HepG2 (cell line): ENCODE measurements at regions not wholly inside any gene's neighbourhood (a gene's known extent, or its start where the extent isn't known, plus 50 kb on each side); places are given as distances from the start of the nearest gene placed in this dataset.

Experiments used
- AGO2 ChIP-seq: fragments of 200-400 bp; formaldehyde crosslinking; optimal IDR thresholded peaks from 2 replicates; pipeline ENCODE3; 2017; ENCODE audit warnings: mild to moderate bottlenecking, low read depth, low read length, moderate library complexity
- AHR ChIP-seq: IDR thresholded peaks from 2 replicates; pipeline ENCODE4 v1.6.1; 2018; ENCODE audit warnings: missing genetic modification reagents, missing compliant biosample characterization
- ATM ChIP-seq: fragments of 450-650 bp; IDR thresholded peaks from 2 replicates; pipeline ENCODE4 v1.7.1; 2017; ENCODE audit warnings: mild to moderate bottlenecking, borderline replicate concordance
- ATRX ChIP-seq: sonication (generic); formaldehyde crosslinking; IDR thresholded peaks from 2 replicates; pipeline ENCODE4 v1.4.0; 2020; ENCODE audit warnings: missing genetic modification reagents, borderline replicate concordance
- CEBPG ChIP-seq: IDR thresholded peaks from 2 replicates; pipeline ENCODE4 v1.6.1; 2016
- DR1 ChIP-seq: sonication (generic); formaldehyde crosslinking; IDR thresholded peaks from 2 replicates; pipeline ENCODE4 v1.8.0; 2021; ENCODE audit warnings: mild to moderate bottlenecking, missing genetic modification reagents, inconsistent platforms
- ETV6 ChIP-seq: sonication (generic); formaldehyde crosslinking; conservative IDR thresholded peaks from 2 replicates; pipeline ENCODE4 v1.4.0; 2020; ENCODE audit warnings: missing genetic modification reagents
- GABPB1 ChIP-seq: IDR thresholded peaks from 2 replicates; pipeline ENCODE4 v1.6.1; 2016; ENCODE audit warnings: mild to moderate bottlenecking, missing genetic modification reagents, moderate library complexity, missing compliant biosample characterization
- KDM3A ChIP-seq: IDR thresholded peaks from 2 replicates; pipeline ENCODE4 v1.6.1; 2018; ENCODE audit warnings: low read depth, missing compliant biosample characterization
- MAZ ChIP-seq, 2 experiments: sonication (generic) in 1 of 2; formaldehyde crosslinking in 1 of 2; IDR thresholded peaks; 2 replicates each; pipeline versions ENCODE4 v1.5.0 to v1.6.1; 2012 to 2020; ENCODE audit warnings: low read depth in 2 of 2, mild to moderate bottlenecking in 2 of 2, borderline replicate concordance in 1 of 2, improper control_type of control experiment in 1 of 2, low read length in 1 of 2, missing genetic modification reagents in 1 of 2, moderate library complexity in 1 of 2
- MIXL1 ChIP-seq: IDR thresholded peaks from 2 replicates; pipeline ENCODE4 v1.6.1; 2016
- MXI1 ChIP-seq: IDR thresholded peaks from 3 replicates; pipeline ENCODE4 v1.6.1; 2012; ENCODE audit warnings: low read depth, low read length, inconsistent platforms, borderline replicate concordance
- NR2F6 ChIP-seq, 2 experiments: IDR thresholded peaks; 2 replicates each; pipeline ENCODE4 v1.6.1; 2016; ENCODE audit warnings: antibody characterized with exemption in 1 of 2, mild to moderate bottlenecking in 1 of 2
- NRL ChIP-seq: sonication (generic); formaldehyde crosslinking; IDR thresholded peaks from 2 replicates; pipeline ENCODE4 v1.5.0; 2020; ENCODE audit warnings: missing genetic modification reagents, mild to moderate bottlenecking, moderate library complexity, borderline replicate concordance
- POGZ ChIP-seq: sonication (generic); formaldehyde crosslinking; IDR thresholded peaks from 2 replicates; pipeline ENCODE4 v1.4.0; 2020; ENCODE audit warnings: mild to moderate bottlenecking, missing genetic modification reagents
- RCOR2 ChIP-seq: IDR thresholded peaks from 2 replicates; pipeline ENCODE4 v1.6.1; 2016; ENCODE audit warnings: missing biosample characterization, missing genetic modification reagents
- RELA ChIP-seq: sonication (generic); formaldehyde crosslinking; IDR thresholded peaks from 2 replicates; pipeline ENCODE4 v1.4.0; 2020; ENCODE audit warnings: missing genetic modification reagents
- RNF2 ChIP-seq: fragments of 450-650 bp; conservative IDR thresholded peaks from 2 replicates; pipeline ENCODE4 v1.6.1; 2016; ENCODE audit warnings: low read depth
- SMAD1 ChIP-seq: sonication (generic); formaldehyde crosslinking; IDR thresholded peaks from 2 replicates; pipeline ENCODE4 v1.4.0; 2020; ENCODE audit warnings: missing genetic modification reagents, low read depth, mild to moderate bottlenecking, borderline replicate concordance
- SMC3 ChIP-seq: IDR thresholded peaks from 2 replicates; pipeline ENCODE4 v1.6.1; 2011; ENCODE audit warnings: low read length, improper control_type of control experiment
- XRCC5 ChIP-seq: fragments of 200-400 bp; formaldehyde crosslinking; optimal IDR thresholded peaks from 2 replicates; pipeline ENCODE3; 2017; ENCODE audit warnings: mild to moderate bottlenecking, low read length
- YY1 ChIP-seq: IDR thresholded peaks from 2 replicates; pipeline ENCODE4 v1.6.1; 2011; ENCODE audit warnings: low read length, low read depth, moderate library complexity, mild to moderate bottlenecking; ENCODE audit not compliant: insufficient read depth, insufficient replicate concordance
- ZBTB21 ChIP-seq: sonication (generic); formaldehyde crosslinking; IDR thresholded peaks from 2 replicates; pipeline ENCODE4 v1.4.0; 2020; ENCODE audit warnings: missing genetic modification reagents
- ZC3H4 ChIP-seq: sonication (generic); formaldehyde crosslinking; IDR thresholded peaks from 2 replicates; pipeline ENCODE4 v1.4.0; 2020; ENCODE audit warnings: missing genetic modification reagents, borderline replicate concordance
- ZFYVE20 ChIP-seq: sonication (generic); formaldehyde crosslinking; IDR thresholded peaks from 2 replicates; pipeline ENCODE4 v1.8.0; 2023; ENCODE audit warnings: low read depth, mild to moderate bottlenecking, moderate library complexity, missing genetic modification reagents, borderline replicate concordance
- ZNF101 ChIP-seq: sonication (generic); formaldehyde crosslinking; IDR thresholded peaks from 2 replicates; pipeline ENCODE4 v1.4.0; 2020; ENCODE audit warnings: mild to moderate bottlenecking, low read depth, missing genetic modification reagents, borderline replicate concordance
- ZNF225 ChIP-seq: sonication (generic); formaldehyde crosslinking; IDR thresholded peaks from 2 replicates; pipeline ENCODE4 v1.4.0; 2020; ENCODE audit warnings: mild to moderate bottlenecking, missing genetic modification reagents
- ZNF782 ChIP-seq: sonication (generic); formaldehyde crosslinking; IDR thresholded peaks from 2 replicates; pipeline ENCODE4 v1.4.0; 2020; ENCODE audit warnings: missing genetic modification reagents, mild to moderate bottlenecking, borderline replicate concordance
- TF ChIP-seq, protein P1 (sequence below): sonication (generic); formaldehyde crosslinking; IDR thresholded peaks from 2 replicates; pipeline ENCODE4 v1.5.1; 2020; ENCODE audit warnings: missing genetic modification reagents, mild to moderate bottlenecking, borderline replicate concordance
- TF ChIP-seq, protein P2 (sequence below): sonication (generic); formaldehyde crosslinking; IDR thresholded peaks from 2 replicates; pipeline ENCODE4 v1.4.0; 2020; ENCODE audit warnings: missing genetic modification reagents, borderline replicate concordance

DNA sequence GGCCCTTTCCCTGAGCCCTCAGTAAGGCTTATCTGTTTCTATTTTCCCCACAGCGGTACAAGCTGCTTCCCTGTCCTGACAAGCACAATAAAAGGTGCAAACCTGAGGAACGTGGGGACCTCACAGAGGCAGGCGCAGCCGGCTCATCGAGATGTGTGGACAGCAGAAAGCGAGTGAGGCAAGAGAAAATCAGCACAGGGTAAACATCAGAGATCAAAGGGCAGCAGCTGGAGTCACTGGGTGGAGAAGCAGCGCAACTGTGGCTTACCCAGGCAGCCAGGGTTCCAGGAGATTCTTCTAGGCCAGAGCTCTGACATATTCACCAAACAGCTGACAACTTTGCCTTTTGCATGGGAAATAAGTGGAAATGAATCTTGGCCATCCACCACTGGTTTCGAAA is 212.6 kb downstream of the WDR11 start (continued):
- TF ChIP-seq ZNF101: no peak
- no peak for TF ChIP-seq SMC3
- TF ChIP-seq ZFYVE20: no peak
- TF ChIP-seq ATRX (CRISPR knock-in tag): no peak
- no peak for TF ChIP-seq ETV6 (CRISPR knock-in tag)
- no peak for TF ChIP-seq RELA (CRISPR knock-in tag)
- TF ChIP-seq GABPB1 (CRISPR knock-in tag): no peak
- TF ChIP-seq, protein P1, sequence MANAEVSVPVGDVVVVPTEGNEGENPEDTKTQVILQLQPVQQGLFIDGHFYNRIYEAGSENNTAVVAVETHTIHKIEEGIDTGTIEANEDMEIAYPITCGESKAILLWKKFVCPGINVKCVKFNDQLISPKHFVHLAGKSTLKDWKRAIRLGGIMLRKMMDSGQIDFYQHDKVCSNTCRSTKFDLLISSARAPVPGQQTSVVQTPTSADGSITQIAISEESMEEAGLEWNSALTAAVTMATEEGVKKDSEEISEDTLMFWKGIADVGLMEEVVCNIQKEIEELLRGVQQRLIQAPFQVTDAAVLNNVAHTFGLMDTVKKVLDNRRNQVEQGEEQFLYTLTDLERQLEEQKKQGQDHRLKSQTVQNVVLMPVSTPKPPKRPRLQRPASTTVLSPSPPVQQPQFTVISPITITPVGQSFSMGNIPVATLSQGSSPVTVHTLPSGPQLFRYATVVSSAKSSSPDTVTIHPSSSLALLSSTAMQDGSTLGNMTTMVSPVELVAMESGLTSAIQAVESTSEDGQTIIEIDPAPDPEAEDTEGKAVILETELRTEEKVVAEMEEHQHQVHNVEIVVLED (CRISPR knock-in tag): no peak
- no peak for TF ChIP-seq MAZ (IDR thresholded peaks at IDR 0.05; ENCODE audit: borderline replicate concordance, low read depth, low read length)
- 0 out of 2 replicates have a peak, but pooled peaks have one; percentile 16 for TF ChIP-seq MAZ (CRISPR knock-in tag; IDR thresholded peaks at IDR 0.05; ENCODE audit: low read depth)
- peak; percentile 92 for TF ChIP-seq NR2F6 (IDR thresholded peaks at IDR 0.05)
- peak; percentile 96 for TF ChIP-seq NR2F6 (CRISPR knock-in tag; IDR thresholded peaks at IDR 0.05)
- TF ChIP-seq NRL (CRISPR knock-in tag): no peak
- TF ChIP-seq XRCC5: peak; percentile 63
- TF ChIP-seq, protein P2, sequence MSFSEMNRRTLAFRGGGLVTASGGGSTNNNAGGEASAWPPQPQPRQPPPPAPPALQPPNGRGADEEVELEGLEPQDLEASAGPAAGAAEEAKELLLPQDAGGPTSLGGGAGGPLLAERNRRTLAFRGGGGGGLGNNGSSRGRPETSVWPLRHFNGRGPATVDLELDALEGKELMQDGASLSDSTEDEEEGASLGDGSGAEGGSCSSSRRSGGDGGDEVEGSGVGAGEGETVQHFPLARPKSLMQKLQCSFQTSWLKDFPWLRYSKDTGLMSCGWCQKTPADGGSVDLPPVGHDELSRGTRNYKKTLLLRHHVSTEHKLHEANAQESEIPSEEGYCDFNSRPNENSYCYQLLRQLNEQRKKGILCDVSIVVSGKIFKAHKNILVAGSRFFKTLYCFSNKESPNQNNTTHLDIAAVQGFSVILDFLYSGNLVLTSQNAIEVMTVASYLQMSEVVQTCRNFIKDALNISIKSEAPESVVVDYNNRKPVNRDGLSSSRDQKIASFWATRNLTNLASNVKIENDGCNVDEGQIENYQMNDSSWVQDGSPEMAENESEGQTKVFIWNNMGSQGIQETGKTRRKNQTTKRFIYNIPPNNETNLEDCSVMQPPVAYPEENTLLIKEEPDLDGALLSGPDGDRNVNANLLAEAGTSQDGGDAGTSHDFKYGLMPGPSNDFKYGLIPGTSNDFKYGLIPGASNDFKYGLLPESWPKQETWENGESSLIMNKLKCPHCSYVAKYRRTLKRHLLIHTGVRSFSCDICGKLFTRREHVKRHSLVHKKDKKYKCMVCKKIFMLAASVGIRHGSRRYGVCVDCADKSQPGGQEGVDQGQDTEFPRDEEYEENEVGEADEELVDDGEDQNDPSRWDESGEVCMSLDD: peak; percentile 36; the same call in 1 of the 2 replicates
- no peak for TF ChIP-seq ZNF782 (CRISPR knock-in tag)
- 0 out of 2 replicates have a peak, but pooled peaks have one; percentile 28 for TF ChIP-seq KDM3A
- no peak for TF ChIP-seq AGO2
- 0 out of 2 replicates have a peak, but pooled peaks have one; percentile 43 for TF ChIP-seq AHR (CRISPR knock-in tag)
- no peak for TF ChIP-seq MXI1
- no peak for TF ChIP-seq SMAD1 (CRISPR knock-in tag)
- no peak for TF ChIP-seq ZC3H4 (CRISPR knock-in tag)
- peak; percentile 90 for TF ChIP-seq CEBPG (CRISPR knock-in tag)
- TF ChIP-seq ZNF225 (CRISPR knock-in tag): no peak
- no peak for TF ChIP-seq ZBTB21 (CRISPR knock-in tag)
- TF ChIP-seq ATM: no peak
- TF ChIP-seq YY1: no peak
- TF ChIP-seq RCOR2 (CRISPR knock-in tag): peak; percentile 81
- no peak for TF ChIP-seq RNF2
- TF ChIP-seq POGZ (CRISPR knock-in tag): no peak
- no peak for TF ChIP-seq DR1
- peak; percentile 50; the same call in 1 of the 2 replicates for TF ChIP-seq MIXL1
